IMR-90 (cell line): ENCODE measurements at regions not wholly inside any gene's neighbourhood (a gene's known extent, or its start where the extent isn't known, plus 50 kb on each side); places are given as distances from the start of the nearest gene placed in this dataset.

Source experiments
- ATAC-seq: fragments of 200-7000 bp; cut with Tn5 transposase; 2 replicates; pipeline ENCODE4 v1.9.1; 2020; ENCODE audit warnings: low read depth, mild to moderate bottlenecking, moderate library complexity
- BruUV-seq: library from RNA; stranded (reverse); fragments of 400-500 nt; replicated peaks from 2 replicates; lab custom pipeline; 2021; lab: Mats Ljungman, UMichigan
- CTCF ChIA-PET: fragments of 300-600 bp; formaldehyde crosslinking; extraction: SDS; loops from one replicate; lab custom pipeline; 2021; ENCODE audit warnings: antibody characterized with exemption; lab: Yijun Ruan, JAX
- POLR2A ChIA-PET: fragments of 300-600 bp; sonication (Branson Sonifier 250); formaldehyde crosslinking; loops from one replicate; lab custom pipeline; 2022; ENCODE audit warnings: antibody characterized with exemption; ENCODE audit not compliant: unreplicated experiment; lab: Charles Lee
- DNase-seq: peaks from one replicate; pipeline ENCODE4 v3.0.0; 2013
- H2AFZ ChIP-seq: replicated peaks from 2 replicates; pipeline ENCODE3; 2013; ENCODE audit warnings: low read length, mild to moderate bottlenecking; ENCODE audit not compliant: poor library complexity
- H2AK5ac ChIP-seq: 2 replicates; pipeline ENCODE4 v1.6.1; 2013; ENCODE audit warnings: low read depth, low read length, inconsistent platforms
- H2AK9ac ChIP-seq: replicated peaks from 2 replicates; pipeline ENCODE3; 2013; ENCODE audit warnings: mild to moderate bottlenecking, low read depth, low read length, moderate library complexity; ENCODE audit not compliant: poor library complexity
- H2BK120ac ChIP-seq: 2 replicates; pipeline ENCODE4 v1.6.1; 2013; ENCODE audit warnings: low read depth, low read length, inconsistent platforms
- H2BK15ac ChIP-seq: 3 replicates; pipeline ENCODE4 v1.6.1; 2013; ENCODE audit warnings: low read depth, low read length, inconsistent platforms
- H2BK20ac ChIP-seq: 2 replicates; pipeline ENCODE4 v1.6.1; 2013; ENCODE audit warnings: low read depth, mild to moderate bottlenecking, inconsistent platforms, low read length, moderate library complexity
- H2BK5ac ChIP-seq: 2 replicates; pipeline ENCODE4 v1.6.1; 2013; ENCODE audit warnings: mild to moderate bottlenecking, low read depth, low read length, inconsistent platforms; ENCODE audit not compliant: poor library complexity, severe bottlenecking
- H3K14ac ChIP-seq: replicated peaks from 2 replicates; pipeline ENCODE4 v1.6.1; 2013; ENCODE audit warnings: low read depth, low read length, inconsistent platforms
- H3K18ac ChIP-seq: 2 replicates; pipeline ENCODE4 v1.6.1; 2013; ENCODE audit warnings: low read depth, low read length, control low read depth
- H3K23ac ChIP-seq: 2 replicates; pipeline ENCODE4 v1.6.1; 2013; ENCODE audit warnings: low read depth, low read length, inconsistent platforms
- H3K27ac ChIP-seq: 2 replicates; pipeline ENCODE4 v1.5.1; 2013; ENCODE audit warnings: mild to moderate bottlenecking, control low read depth, low read length; ENCODE audit not compliant: insufficient read depth
- H3K27me3 ChIP-seq: 2 replicates; pipeline ENCODE4 v1.6.1; 2013; ENCODE audit warnings: low read length; ENCODE audit not compliant: control insufficient read depth, insufficient read depth
- H3K36me3 ChIP-seq: 2 replicates; pipeline ENCODE4 v1.6.1; 2013; ENCODE audit warnings: low read length, mixed read lengths; ENCODE audit not compliant: control insufficient read depth, insufficient read depth
- H3K4ac ChIP-seq: 2 replicates; pipeline ENCODE4 v1.6.1; 2013; ENCODE audit warnings: low read depth, low read length, inconsistent platforms
- H3K4me1 ChIP-seq: 2 replicates; pipeline ENCODE4 v1.6.1; 2013; ENCODE audit warnings: low read length, mixed read lengths; ENCODE audit not compliant: control insufficient read depth, insufficient read depth
- H3K4me2 ChIP-seq: 2 replicates; pipeline ENCODE4 v1.6.1; 2013; ENCODE audit warnings: low read depth, mild to moderate bottlenecking, control low read depth, low read length, moderate library complexity
- H3K4me3 ChIP-seq: 2 replicates; pipeline ENCODE4 v1.5.1; 2013; ENCODE audit warnings: low read depth, mild to moderate bottlenecking, control low read depth, low read length, moderate library complexity; ENCODE audit not compliant: insufficient read depth
- H3K56ac ChIP-seq: 2 replicates; pipeline ENCODE4 v1.6.1; 2013; ENCODE audit warnings: low read length, inconsistent platforms; ENCODE audit not compliant: insufficient read depth; ENCODE audit errors: extremely low read depth
- H3K79me1 ChIP-seq, 2 experiments: 2 replicates each; pipeline ENCODE4 v1.6.1; 2013; ENCODE audit warnings: low read length in 2 of 2, inconsistent platforms in 1 of 2, low read depth in 1 of 2
- H3K9ac ChIP-seq: 2 replicates; pipeline ENCODE4 v1.6.1; 2013; ENCODE audit warnings: low read depth, low read length, control low read depth
- H3K9me1 ChIP-seq: 2 replicates; pipeline ENCODE4 v1.6.1; 2013; ENCODE audit warnings: low read length, inconsistent platforms; ENCODE audit not compliant: insufficient read depth
- H3K9me3 ChIP-seq: 2 replicates; pipeline ENCODE4 v1.6.1; 2013; ENCODE audit warnings: low read length; ENCODE audit not compliant: control insufficient read depth, insufficient read depth
- H4K20me1 ChIP-seq: 2 replicates; pipeline ENCODE4 v1.6.1; 2013; ENCODE audit warnings: low read length, inconsistent platforms; ENCODE audit not compliant: insufficient read depth
- H4K5ac ChIP-seq: 2 replicates; pipeline ENCODE4 v1.6.1; 2013; ENCODE audit warnings: mild to moderate bottlenecking, low read depth, low read length, control low read depth
- H4K8ac ChIP-seq, 2 experiments: 2 replicates each; pipeline ENCODE4 v1.6.1; 2013; ENCODE audit warnings: low read depth in 2 of 2, low read length in 2 of 2, control low read depth in 1 of 2, inconsistent platforms in 1 of 2
- H4K91ac ChIP-seq: 2 replicates; pipeline ENCODE4 v1.6.1; 2013; ENCODE audit warnings: low read depth, low read length, inconsistent platforms; ENCODE audit not compliant: insufficient read depth
- BHLHE40 ChIP-seq: fragments of 150-350 bp; IDR thresholded peaks from 2 replicates; pipeline ENCODE4 v1.6.1; 2016; ENCODE audit warnings: mild to moderate bottlenecking, low read depth, low read length
- CHD1 ChIP-seq: IDR thresholded peaks from 2 replicates; pipeline ENCODE4 v1.6.1; 2012; ENCODE audit warnings: low read depth, low read length, improper control_type of control experiment
- CTCF ChIP-seq: conservative IDR thresholded peaks from 2 replicates; pipeline ENCODE4 v1.5.1; 2012; ENCODE audit warnings: mild to moderate bottlenecking, low read depth, low read length, improper control_type of control experiment
- ELK1 ChIP-seq: fragments of 150-350 bp; IDR thresholded peaks from 2 replicates; pipeline ENCODE4 v1.6.1; 2016; ENCODE audit warnings: low read depth, mild to moderate bottlenecking, low read length, moderate library complexity, borderline replicate concordance
- FOS ChIP-seq: fragments of 150-350 bp; IDR thresholded peaks from 2 replicates; pipeline ENCODE4 v1.6.1; 2016; ENCODE audit warnings: low read depth, low read length
- MAFK ChIP-seq: IDR thresholded peaks from 2 replicates; pipeline ENCODE4 v1.6.1; 2012; ENCODE audit warnings: low read depth, low read length, improper control_type of control experiment
- MAZ ChIP-seq: IDR thresholded peaks from 2 replicates; pipeline ENCODE4 v1.6.1; 2012; ENCODE audit warnings: low read depth, mild to moderate bottlenecking, low read length, improper control_type of control experiment, moderate library complexity, borderline replicate concordance
- NFE2L2 ChIP-seq: fragments of 150-350 bp; IDR thresholded peaks from 2 replicates; pipeline ENCODE4 v1.6.1; 2016; ENCODE audit warnings: low read depth, mild to moderate bottlenecking, low read length
- POLR2A ChIP-seq: IDR thresholded peaks from 2 replicates; pipeline ENCODE4 v1.6.1; 2012; ENCODE audit warnings: mild to moderate bottlenecking, low read depth, low read length
- RCOR1 ChIP-seq: IDR thresholded peaks from 2 replicates; pipeline ENCODE4 v1.6.1; 2012; ENCODE audit warnings: mild to moderate bottlenecking, low read length, improper control_type of control experiment; ENCODE audit not compliant: insufficient replicate concordance
- WGBS, 2 experiments: methylation state at CpG; one replicate each; pipeline versions ENCODE4 v1.1.5 to v1.1.7; 2013; ENCODE audit warnings: missing lambda C conversion rate in 2 of 2; ENCODE audit not compliant: insufficient read length in 1 of 2; ENCODE audit errors: extremely low coverage in 2 of 2; 5-methylcytosine and 5-hydroxymethylcytosine counted together
- dilution Hi-C: fragments of 300-500 bp; cut with HindIII; formaldehyde crosslinking; loops from one replicate; pipeline ENCODE4 v1.14.3; 2018; ENCODE audit warnings: low sequenced_read_pairs; ENCODE audit not compliant: unreplicated experiment
- in situ Hi-C: fragments of 300-500 bp; cut with MboI; formaldehyde crosslinking; loops from 3 replicates; pipeline ENCODE4 v1.14.3; 2019; ENCODE audit warnings: low sequenced_read_pairs, inconsistent platforms, mixed read lengths
- intact Hi-C: fragments of 100-400 bp; cut with micrococcal nuclease; formaldehyde crosslinking; loops from 2 replicates; pipeline ENCODE4 v1.10.0; 2022

- Histone ChIP-seq H3K23ac (no peak overlapping the region), H3K4me1 (no peaks in the 10 kb centered on the region), H3K9me3 (no peaks in the 10 kb centered on the region), H4K5ac (no peak overlapping the region), H2BK15ac (no peak overlapping the region), H3K4ac (no peak overlapping the region), H2AFZ (no peak overlapping the region), H4K20me1 (no peaks in the 10 kb centered on the region), H2AK5ac (no peak overlapping the region), H2BK5ac (no peak overlapping the region), H4K8ac (no peak overlapping the region), H3K27me3 (peaks cover 2% of the 10 kb centered on the region; the same call in 1 of the 2 replicates), H3K4me2 (no peak overlapping the region), H4K91ac (no peak overlapping the region), H3K27ac (no peak overlapping the region), H3K36me3 (no peaks in the 10 kb centered on the region), H2BK120ac (no peak overlapping the region), H3K18ac (no peak overlapping the region), H2AK9ac (peak overlapping the region; percentile 43), H3K79me1 (no peaks in the 10 kb centered on the region), H3K14ac (no peak overlapping the region), H3K9me1 (no peaks in the 10 kb centered on the region), H3K9ac (no peak overlapping the region), H3K4me3 (no peak overlapping the region), H3K56ac (no peak overlapping the region), H2BK20ac (no peak overlapping the region)
- CTCF ChIA-PET, result no interaction called here
- DNase-seq, result peak; percentile 1
- no peak for ATAC-seq
- dilution Hi-C loops (no loop called here), in situ Hi-C loops (no loop called here), intact Hi-C loops (no loop called here)
- BruUV-seq, result no TSS peak
- POLR2A ChIA-PET, result no interaction called here
- TF ChIP-seq CTCF (no peak), CHD1 (no peak), MAFK (no peak), RCOR1 (no peak), POLR2A (no peak), FOS (no peak), NFE2L2 (no peak), ELK1 (no peak), BHLHE40 (no peak), MAZ (no peak)
- WGBS, 2 experiments, result 78% methylated on average over 6 of the region's 7 CpGs; no CpG with 5 or more reads in 1 of the 2 experiments
Observed at GRCh38 chr10:90352288-90352687, 505.6 kb downstream of the HTR7 start.
